Mammary epithelial cell (primary cell): ENCODE measurements at regions not wholly inside any gene's neighbourhood (a gene's known extent, or its start where the extent isn't known, plus 50 kb on each side); places are given as distances from the start of the nearest gene placed in this dataset.

ENCODE experiments used
- EZH2 ChIP-seq: IDR thresholded peaks from 2 replicates; pipeline ENCODE4 v1.6.1; 2012; ENCODE audit warnings: low read length, inconsistent platforms, borderline replicate concordance
- TF ChIP-seq, protein P1 (sequence below), 2 donors: IDR thresholded peaks in 1 of 2; conservative IDR thresholded peaks in 1 of 2; 2 replicates each; pipeline ENCODE4 v1.5.1; 2011 to 2012; ENCODE audit warnings: inconsistent platforms in 2 of 2, low read length in 2 of 2, mild to moderate bottlenecking in 2 of 2, control low read depth in 1 of 2, low read depth in 1 of 2; ENCODE audit not compliant: insufficient read depth in 1 of 2; ENCODE audit errors: extremely low read depth in 1 of 2

DNA sequence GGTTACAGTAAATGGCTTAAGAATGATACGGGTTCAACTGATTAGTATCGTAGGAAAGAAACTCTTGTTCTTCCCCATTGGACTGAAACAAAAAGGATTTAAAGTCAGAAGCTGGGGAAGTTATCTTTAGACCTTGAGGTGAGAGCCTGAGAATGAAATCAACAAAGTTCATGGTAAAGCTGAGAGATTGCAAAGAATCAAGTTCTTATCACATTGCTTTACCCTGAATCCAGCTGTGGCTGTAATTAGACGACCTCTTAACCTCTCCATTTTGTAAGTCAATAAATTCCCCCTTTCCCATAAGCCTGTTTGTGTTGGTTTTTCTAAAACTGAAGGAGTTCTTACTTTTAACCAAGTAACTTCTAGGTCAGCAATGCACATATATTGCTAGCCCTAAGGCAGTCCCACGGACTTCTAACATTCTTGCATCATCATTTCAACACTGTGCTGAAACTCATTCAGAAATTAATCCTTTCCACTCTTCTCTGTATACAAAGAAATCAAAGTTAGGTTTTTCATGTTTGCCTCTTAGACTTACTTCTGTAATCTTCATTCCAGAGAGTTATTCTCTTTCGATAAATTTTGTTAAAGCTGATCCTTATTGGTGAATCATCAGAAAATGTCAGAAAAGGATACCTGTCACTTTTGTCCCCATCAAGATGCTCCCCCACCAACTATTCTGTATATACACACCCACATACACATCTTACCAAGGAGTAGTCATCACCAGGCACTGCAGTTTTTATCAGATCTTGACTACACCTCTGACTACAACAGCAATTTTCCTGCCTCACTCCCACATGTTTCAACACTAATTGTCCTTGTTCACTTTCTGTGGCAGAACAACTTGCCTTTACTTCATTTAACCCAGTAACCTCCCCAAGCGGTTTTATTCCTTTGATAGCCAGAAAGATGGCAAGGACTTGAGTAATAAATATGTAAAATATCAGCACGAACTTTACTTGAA is 77.9 kb upstream of the STK26 start:
- TF ChIP-seq, protein P1, sequence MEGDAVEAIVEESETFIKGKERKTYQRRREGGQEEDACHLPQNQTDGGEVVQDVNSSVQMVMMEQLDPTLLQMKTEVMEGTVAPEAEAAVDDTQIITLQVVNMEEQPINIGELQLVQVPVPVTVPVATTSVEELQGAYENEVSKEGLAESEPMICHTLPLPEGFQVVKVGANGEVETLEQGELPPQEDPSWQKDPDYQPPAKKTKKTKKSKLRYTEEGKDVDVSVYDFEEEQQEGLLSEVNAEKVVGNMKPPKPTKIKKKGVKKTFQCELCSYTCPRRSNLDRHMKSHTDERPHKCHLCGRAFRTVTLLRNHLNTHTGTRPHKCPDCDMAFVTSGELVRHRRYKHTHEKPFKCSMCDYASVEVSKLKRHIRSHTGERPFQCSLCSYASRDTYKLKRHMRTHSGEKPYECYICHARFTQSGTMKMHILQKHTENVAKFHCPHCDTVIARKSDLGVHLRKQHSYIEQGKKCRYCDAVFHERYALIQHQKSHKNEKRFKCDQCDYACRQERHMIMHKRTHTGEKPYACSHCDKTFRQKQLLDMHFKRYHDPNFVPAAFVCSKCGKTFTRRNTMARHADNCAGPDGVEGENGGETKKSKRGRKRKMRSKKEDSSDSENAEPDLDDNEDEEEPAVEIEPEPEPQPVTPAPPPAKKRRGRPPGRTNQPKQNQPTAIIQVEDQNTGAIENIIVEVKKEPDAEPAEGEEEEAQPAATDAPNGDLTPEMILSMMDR (conservative IDR thresholded peaks at IDR 0.05 in 1 of 2, IDR thresholded peaks at IDR 0.05 in 1 of 2; ENCODE audit: extremely low read depth in 1 of 2, insufficient read depth in 1 of 2, low read depth in 1 of 2, low read length in 2 of 2) = no peak
- TF ChIP-seq EZH2 = no peak
